Right renal pelvis (tissue), 4 donors: ENCODE measurements at regions not wholly inside any gene's neighbourhood (a gene's known extent, or its start where the extent isn't known, plus 50 kb on each side); places are given as distances from the start of the nearest gene placed in this dataset.
"Not testable (repeated sequence)": the region's sequence is repeated elsewhere in the genome, so short reads cannot be mapped to it uniquely, and the experiment has no call there.

ENCODE experiments used
- DNase-seq, 4 donors: peaks; one replicate each; pipeline ENCODE4 v3.0.0-alpha.2; 2013; ENCODE audit warnings: low read depth in 4 of 4, low spot score in 3 of 4, missing footprints in 1 of 4

GRCh38 chr5:100641833-100642232 is 106.7 kb downstream of the FAM174A start:
- no peak for DNase-seq

GRCh38 chr5:100643473-100643872 is 108.3 kb downstream of the FAM174A start:
- DNase-seq: no peak

GRCh38 chr5:100644185-100644584 is 109.0 kb downstream of the FAM174A start:
- DNase-seq: peak in 1 of 4 donors; percentile 29

GRCh38 chr5:100644776-100645175 is 109.6 kb downstream of the FAM174A start:
- no peak for DNase-seq

GRCh38 chr5:100646011-100646410 is 110.8 kb downstream of the FAM174A start:
- DNase-seq: no peak

GRCh38 chr5:100646691-100647090 is 111.5 kb downstream of the FAM174A start:
- no peak for DNase-seq

GRCh38 chr5:100647461-100648230 is 112.5 kb downstream of the FAM174A start:
- DNase-seq: peak; percentile 43 to 77 (median 60)

GRCh38 chr5:100654895-100655294 is 119.7 kb downstream of the FAM174A start:
- no peak for DNase-seq

- not testable (repeated sequence) for DNase-seq
Observed at GRCh38 chr5:100656771-100657170, 121.6 kb downstream of the FAM174A start.

- no peak for DNase-seq
Observed at GRCh38 chr5:100659080-100659795, 124.1 kb downstream of the FAM174A start.

GRCh38 chr5:100664140-100664539 is 129.0 kb downstream of the FAM174A start:
- no peak for DNase-seq

GRCh38 chr5:100667161-100667630 is 132.0 kb downstream of the FAM174A start:
- DNase-seq: no peak

- DNase-seq: no peak
Observed at GRCh38 chr5:100668511-100668910, 133.3 kb downstream of the FAM174A start.

GRCh38 chr5:100676817-100677631 is 141.8 kb downstream of the FAM174A start:
- DNase-seq: peak in 1 of 4 donors; percentile 10

- DNase-seq: no peak
Observed at GRCh38 chr5:100682625-100683024, 147.5 kb downstream of the FAM174A start.

- no peak for DNase-seq
Observed at GRCh38 chr5:100683881-100684280, 148.7 kb downstream of the FAM174A start.

- not testable (repeated sequence) for DNase-seq
Observed at GRCh38 chr5:100685122-100685521, 149.9 kb downstream of the FAM174A start.

- DNase-seq: not testable (repeated sequence)
Observed at GRCh38 chr5:100688834-100689233, 153.7 kb downstream of the FAM174A start.

GRCh38 chr5:100690036-100690560 is 154.9 kb downstream of the FAM174A start:
- DNase-seq: no peak

- no peak for DNase-seq
Observed at GRCh38 chr5:100691085-100691484, 155.9 kb downstream of the FAM174A start.

- no peak for DNase-seq
Observed at GRCh38 chr5:100691548-100691947, 156.4 kb downstream of the FAM174A start.
